HepG2 (cell line): ENCODE measurements at regions not wholly inside any gene's neighbourhood (a gene's known extent, or its start where the extent isn't known, plus 50 kb on each side); places are given as distances from the start of the nearest gene placed in this dataset.

Source experiments
- ATAC-seq: fragments of 200-7000 bp; cut with Tn5 transposase; 3 replicates; pipeline ENCODE4 v1.9.1; 2020; ENCODE audit warnings: mild to moderate bottlenecking, moderate library complexity
- BruUV-seq: library from RNA; stranded (reverse); fragments of 400-500 nt; replicated peaks from 2 replicates; lab custom pipeline; 2021; lab: Mats Ljungman, UMichigan
- CTCF ChIA-PET: fragments of 300-600 bp; formaldehyde crosslinking; extraction: SDS; loops from one replicate; lab custom pipeline; 2021; ENCODE audit warnings: low total read pairs, inconsistent platforms, low intra/inter-chr PET ratio; lab: Yijun Ruan, JAX
- POLR2A ChIA-PET: fragments of 350-600 bp; sonication (Branson Sonifier 250); formaldehyde crosslinking; loops from one replicate; lab custom pipeline; 2020; ENCODE audit warnings: antibody characterized with exemption, inconsistent platforms; lab: Yijun Ruan, JAX
- DNase-seq: peaks from one replicate; pipeline ENCODE4 v3.0.0-alpha.2; 2015; ENCODE audit warnings: low spot score
- FAIRE-seq: peaks from 3 replicates; lab custom pipeline; 2011; peaks lifted over from hg19 to GRCh38; lab: Jason Lieb, UNC
- H2AFZ ChIP-seq: one replicate; pipeline ENCODE4 v1.6.1; 2011; ENCODE audit warnings: low read length, inconsistent platforms
- H3K27ac ChIP-seq: fragments of 300-600 bp; 3 replicates; pipeline ENCODE4 v1.8.0; 2011; ENCODE audit warnings: mixed run types, mild to moderate bottlenecking, mixed read lengths, low read length, inconsistent platforms; ENCODE audit not compliant: insufficient read depth; ENCODE audit errors: extremely low read length
- H3K27me3 ChIP-seq, 2 experiments: fragments of 200-600 bp in 1 of 2; 2 replicates in 1 of 2; 3 replicates in 1 of 2; pipeline versions ENCODE4 v1.6.0 to v1.8.0; 2011; ENCODE audit warnings: low read length in 2 of 2, mild to moderate bottlenecking in 2 of 2, moderate library complexity in 2 of 2, inconsistent platforms in 1 of 2; ENCODE audit not compliant: insufficient read depth in 2 of 2, control insufficient read depth in 1 of 2
- H3K36me3 ChIP-seq, 2 experiments: fragments of 200-600 bp in 1 of 2; replicated peaks in 1 of 2; 2 replicates in 1 of 2; 3 replicates in 1 of 2; pipeline versions ENCODE4 v1.5.1 to v1.8.0; 2011; ENCODE audit warnings: low read length in 2 of 2, inconsistent platforms in 1 of 2; ENCODE audit not compliant: insufficient read depth in 2 of 2, control insufficient read depth in 1 of 2
- H3K4me1 ChIP-seq: 2 replicates; pipeline ENCODE4 v1.5.1; 2012; ENCODE audit warnings: low read length, inconsistent platforms; ENCODE audit not compliant: insufficient read depth
- H3K4me2 ChIP-seq: 2 replicates; pipeline ENCODE4 v1.6.0; 2011; ENCODE audit warnings: low read depth, low read length, inconsistent platforms
- H3K4me3 ChIP-seq, 3 experiments: fragments of 200-600 bp in 1 of 3; sonication (generic), shearing (Covaris generic) in 1 of 3; replicated peaks in 1 of 3; 2 replicates each; pipeline ENCODE4 v1.5.1; 2011 to 2016; ENCODE audit warnings: low read length in 3 of 3, inconsistent platforms in 2 of 3, low read depth in 2 of 3, mild to moderate bottlenecking in 2 of 3, control low read depth in 1 of 3, mixed read lengths in 1 of 3; ENCODE audit not compliant: insufficient read depth in 1 of 3
- H3K79me2 ChIP-seq: one replicate; pipeline ENCODE4 v1.6.1; 2011; ENCODE audit warnings: low read length, inconsistent platforms; ENCODE audit not compliant: insufficient read depth
- H3K9ac ChIP-seq: 2 replicates; pipeline ENCODE4 v1.6.0; 2011; ENCODE audit warnings: mild to moderate bottlenecking, low read depth, low read length, inconsistent platforms; ENCODE audit not compliant: insufficient read depth
- H3K9me3 ChIP-seq: 2 replicates; pipeline ENCODE4 v1.5.1; 2012; ENCODE audit warnings: mild to moderate bottlenecking, low read length
- H4K20me1 ChIP-seq: 2 replicates; pipeline ENCODE4 v1.6.0; 2011; ENCODE audit warnings: inconsistent platforms, mild to moderate bottlenecking, low read length, moderate library complexity; ENCODE audit not compliant: insufficient read depth
- ETV6 ChIP-seq: sonication (generic); formaldehyde crosslinking; conservative IDR thresholded peaks from 2 replicates; pipeline ENCODE4 v1.4.0; 2020; ENCODE audit warnings: missing genetic modification reagents
- GABPA ChIP-seq, 2 experiments: IDR thresholded peaks; 2 replicates each; pipeline ENCODE4 v1.6.1; 2011 to 2016; ENCODE audit warnings: low read depth in 2 of 2, low read length in 1 of 2, missing biosample characterization in 1 of 2, missing genetic modification characterization in 1 of 2
- GPN1 ChIP-seq: sonication (generic); formaldehyde crosslinking; IDR thresholded peaks from 2 replicates; pipeline ENCODE4 v1.5.1; 2020; ENCODE audit warnings: missing genetic modification reagents, borderline replicate concordance
- KAT8 ChIP-seq: IDR thresholded peaks from 2 replicates; pipeline ENCODE4 v1.6.1; 2016; ENCODE audit warnings: missing genetic modification reagents, missing compliant biosample characterization
- PHF21A ChIP-seq: sonication (generic); formaldehyde crosslinking; IDR thresholded peaks from 2 replicates; pipeline ENCODE4 v1.5.0; 2020; ENCODE audit warnings: mild to moderate bottlenecking, missing genetic modification reagents
- PPARG ChIP-seq: conservative IDR thresholded peaks from 2 replicates; pipeline ENCODE4 v1.6.1; 2016; ENCODE audit warnings: missing biosample characterization, missing genetic modification reagents
- PRDM15 ChIP-seq: sonication (generic); formaldehyde crosslinking; IDR thresholded peaks from 2 replicates; pipeline ENCODE4 v1.4.0; 2020; ENCODE audit warnings: missing genetic modification reagents
- SALL2 ChIP-seq: sonication (generic); formaldehyde crosslinking; IDR thresholded peaks from 2 replicates; pipeline ENCODE4 v1.8.1; 2023; ENCODE audit warnings: mild to moderate bottlenecking, missing genetic modification reagents, inconsistent platforms
- SMYD3 ChIP-seq: sonication (generic); formaldehyde crosslinking; IDR thresholded peaks from 2 replicates; pipeline ENCODE4 v1.8.1; 2023; ENCODE audit warnings: mild to moderate bottlenecking, missing genetic modification reagents
- SNAPC5 ChIP-seq: sonication (generic); formaldehyde crosslinking; IDR thresholded peaks from 2 replicates; pipeline ENCODE4 v1.8.1; 2023; ENCODE audit warnings: mild to moderate bottlenecking, missing genetic modification reagents, borderline replicate concordance
- STAG1 ChIP-seq: sonication (generic); formaldehyde crosslinking; IDR thresholded peaks from 2 replicates; pipeline ENCODE4 v1.4.0; 2020; ENCODE audit warnings: missing genetic modification reagents
- THAP7 ChIP-seq: sonication (generic); formaldehyde crosslinking; IDR thresholded peaks from 2 replicates; pipeline ENCODE4 v1.8.1; 2023; ENCODE audit warnings: mild to moderate bottlenecking, missing genetic modification reagents
- YEATS2 ChIP-seq: sonication (generic); formaldehyde crosslinking; IDR thresholded peaks from 2 replicates; pipeline ENCODE4 v1.4.0; 2020; ENCODE audit warnings: missing genetic modification reagents, borderline replicate concordance
- ZNF124 ChIP-seq: sonication (generic); formaldehyde crosslinking; IDR thresholded peaks from 2 replicates; pipeline ENCODE4 v1.4.0; 2020; ENCODE audit warnings: missing genetic modification reagents
- ZNF264 ChIP-seq: sonication (generic); formaldehyde crosslinking; IDR thresholded peaks from 2 replicates; pipeline ENCODE4 v1.4.0; 2020; ENCODE audit warnings: missing genetic modification reagents
- ZSCAN9 ChIP-seq: IDR thresholded peaks from 2 replicates; pipeline ENCODE4 v1.6.1; 2016; ENCODE audit warnings: borderline replicate concordance
- WGBS: methylation state at CpG from one replicate; pipeline ENCODE4 v1.1.6; 2017; ENCODE audit warnings: low lambda C conversion rate; 5-methylcytosine and 5-hydroxymethylcytosine counted together
- in situ Hi-C: cut with HindIII; loops from 2 replicates; pipeline ENCODE4 v1.10.0; 2017; ENCODE audit warnings: low pct_unique_long_range_greater_than_20kb; ENCODE audit not compliant: extremely low pct_ligation_motif_present
- intact Hi-C: fragments of 100-400 bp; cut with micrococcal nuclease; formaldehyde crosslinking; loops from one replicate; pipeline ENCODE4 v1.10.0; 2022; ENCODE audit not compliant: unreplicated experiment

GRCh38 chr13:34128661-34129060, 310.7 kb downstream of the RFC3 start:
- H3K4me2 ChIP-seq: no peak overlapping the region
- intact Hi-C loops (no loop called here), in situ Hi-C loops (no loop called here)
- no peak overlapping the region for H2AFZ ChIP-seq
- FAIRE-seq: no peak
- ATAC-seq: no peak
- DNase-seq: no peak
- 0% methylated on average over 3 of the region's 3 CpGs for WGBS
- ChIA-PET CTCF (no interaction called here), POLR2A (no interaction called here)
- H3K27ac ChIP-seq: no peak overlapping the region
- H3K9me3 ChIP-seq: no peaks in the 10 kb centered on the region
- no TSS peak for BruUV-seq
- no peak for TF ChIP-seq PRDM15 (CRISPR knock-in tag)
- TF ChIP-seq ETV6 (CRISPR knock-in tag): no peak
- TF ChIP-seq PPARG (CRISPR knock-in tag): no peak
- TF ChIP-seq KAT8 (CRISPR knock-in tag): no peak
- no peak for TF ChIP-seq THAP7
- no peak for TF ChIP-seq SNAPC5 (CRISPR knock-in tag)
- no peak for TF ChIP-seq SMYD3 (CRISPR knock-in tag)
- no peak for TF ChIP-seq ZNF124 (CRISPR knock-in tag)
- no peak for TF ChIP-seq GPN1 (CRISPR knock-in tag)
- TF ChIP-seq ZNF264: no peak
- TF ChIP-seq STAG1 (CRISPR knock-in tag): no peak
- no peak for TF ChIP-seq ZSCAN9
- no peak for TF ChIP-seq GABPA (IDR thresholded peaks at IDR 0.05; ENCODE audit: low read depth, low read length)
- no peak for TF ChIP-seq GABPA (CRISPR knock-in tag; IDR thresholded peaks at IDR 0.05; ENCODE audit: low read depth)
- no peak for TF ChIP-seq PHF21A (CRISPR knock-in tag)
- TF ChIP-seq SALL2 (CRISPR knock-in tag): no peak
- TF ChIP-seq YEATS2: no peak
- H3K79me2 ChIP-seq: no peaks in the 10 kb centered on the region
- no peaks in the 10 kb centered on the region for H3K27me3 ChIP-seq
- no peak overlapping the region for H3K9ac ChIP-seq
- no peaks in the 10 kb centered on the region for H3K4me1 ChIP-seq
- no peaks in the 10 kb centered on the region for H4K20me1 ChIP-seq
- H3K36me3 ChIP-seq: no peaks in the 10 kb centered on the region
- no peak overlapping the region for H3K4me3 ChIP-seq
